HG03095 (cell line): ENCODE measurements at regions not wholly inside any gene's neighbourhood (a gene's known extent, or its start where the extent isn't known, plus 50 kb on each side); places are given as distances from the start of the nearest gene placed in this dataset.
"Not testable (repeated sequence)": the region's sequence is repeated elsewhere in the genome, so short reads cannot be mapped to it uniquely, and the experiment has no call there.

Source experiments
- ATAC-seq: cut with Tn5 transposase; IDR thresholded peaks from one replicate; pipeline ENCODE4 v1.9.1; 2021; ENCODE audit warnings: moderate library complexity; ENCODE audit not compliant: unreplicated experiment

- ATAC-seq = no peak
These were observed 692.6 kb downstream of the PCDH17 start for GRCh38 chr13:58324161-58324560.

GRCh38 chr13:58329746-58330145, 698.2 kb downstream of the PCDH17 start:
- ATAC-seq = no peak

- ATAC-seq = no peak
These were observed 709.4 kb downstream of the PCDH17 start for GRCh38 chr13:58340895-58341294.

GRCh38 chr13:58341318-58341717, 709.8 kb downstream of the PCDH17 start:
- no peak for ATAC-seq

GRCh38 chr13:58343076-58343475, 711.5 kb downstream of the PCDH17 start:
- no peak for ATAC-seq

GRCh38 chr13:58352100-58352499, 720.6 kb downstream of the PCDH17 start:
- not testable (repeated sequence) for ATAC-seq

- no peak for ATAC-seq
These were observed 738.4 kb downstream of the PCDH17 start for GRCh38 chr13:58369936-58370335.

GRCh38 chr13:58376349-58376748, 744.8 kb downstream of the PCDH17 start:
- no peak for ATAC-seq

GRCh38 chr13:58376775-58377174, 745.2 kb downstream of the PCDH17 start:
- no peak for ATAC-seq

- no peak for ATAC-seq
These were observed 747.7 kb downstream of the PCDH17 start for GRCh38 chr13:58379221-58379620.

- not testable (repeated sequence) for ATAC-seq
These were observed 753.8 kb downstream of the PCDH17 start for GRCh38 chr13:58385336-58385735.

GRCh38 chr13:58397596-58398387, 766.2 kb downstream of the PCDH17 start:
- no peak for ATAC-seq

GRCh38 chr13:58399263-58399662, 767.7 kb downstream of the PCDH17 start:
- ATAC-seq = no peak

- ATAC-seq = no peak
These were observed 775.0 kb downstream of the PCDH17 start for GRCh38 chr13:58406545-58406944.

GRCh38 chr13:58429917-58430316, 798.4 kb downstream of the PCDH17 start:
- ATAC-seq = no peak

- ATAC-seq = no peak
These were observed 803.4 kb downstream of the PCDH17 start for GRCh38 chr13:58434943-58435342.

- ATAC-seq = no peak
These were observed 805.9 kb downstream of the PCDH17 start for GRCh38 chr13:58437427-58437826.

- ATAC-seq = no peak
These were observed 815.4 kb downstream of the PCDH17 start for GRCh38 chr13:58446979-58447378.

GRCh38 chr13:58452123-58452623, 820.6 kb downstream of the PCDH17 start:
- no peak for ATAC-seq

- ATAC-seq = no peak
These were observed 823.5 kb downstream of the PCDH17 start for GRCh38 chr13:58455094-58455493.

GRCh38 chr13:58461217-58461616, 829.7 kb downstream of the PCDH17 start:
- no peak for ATAC-seq

- no peak for ATAC-seq
These were observed 832.3 kb downstream of the PCDH17 start for GRCh38 chr13:58463841-58464240.

GRCh38 chr13:58467176-58467575, 835.6 kb downstream of the PCDH17 start:
- no peak for ATAC-seq
